ENCODE measurements at regions not wholly inside any gene's neighbourhood (a gene's known extent, or its start where the extent isn't known, plus 50 kb on each side); places are given as distances from the start of the nearest gene placed in this dataset.
A peak's percentile ranks its signal among the peaks of the same experiment; 100 is the strongest.

DNA sequence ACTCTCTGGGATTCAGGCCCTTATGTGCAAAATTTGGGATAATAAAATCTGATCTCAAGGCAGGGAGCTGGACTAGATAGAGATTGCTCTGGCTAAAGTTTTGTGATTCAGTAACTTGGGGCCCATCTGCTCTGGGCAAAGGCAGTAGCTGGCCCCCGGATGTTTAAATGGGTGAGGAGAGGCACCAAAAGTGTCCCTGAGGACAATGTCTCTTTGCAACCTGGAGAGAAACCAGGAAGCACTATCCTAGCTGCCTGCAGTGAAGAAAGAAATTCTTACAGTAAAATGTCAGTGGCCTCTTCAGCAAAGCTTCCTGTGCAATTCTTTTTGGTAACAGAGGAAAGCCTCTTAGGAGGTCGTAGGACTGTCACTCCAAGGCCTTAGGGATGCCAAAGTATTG lies 54.6 kb upstream of the BARX2 start:
- no peak for ATAC-seq
- Mint-ChIP-seq H3K27ac (no peak overlapping the region; the same call in 1 of the 2 replicates), H3K27me3 (ENCODE audit: insufficient read depth, low read depth, poor library complexity) (peaks cover 6% of the 10 kb centered on the region), H3K4me3 (no peak overlapping the region), H3K9me3 (no peaks in the 10 kb centered on the region), H3K4me1 (peaks cover 58% of the 10 kb centered on the region), H3K36me3 (ENCODE audit: low read depth) (no peaks in the 10 kb centered on the region)
- TF ChIP-seq EZH2phosphoT487 (IDR thresholded peaks at IDR 0.05; ENCODE audit: unreplicated experiment) (no peak), ZNF331 (CRISPR knock-in tag; IDR thresholded peaks at IDR 0.05; ENCODE audit: low read depth) (no peak), ZNF114 (CRISPR knock-in tag; IDR thresholded peaks at IDR 0.05) (no peak)
- TF ChIP-seq, protein P1, sequence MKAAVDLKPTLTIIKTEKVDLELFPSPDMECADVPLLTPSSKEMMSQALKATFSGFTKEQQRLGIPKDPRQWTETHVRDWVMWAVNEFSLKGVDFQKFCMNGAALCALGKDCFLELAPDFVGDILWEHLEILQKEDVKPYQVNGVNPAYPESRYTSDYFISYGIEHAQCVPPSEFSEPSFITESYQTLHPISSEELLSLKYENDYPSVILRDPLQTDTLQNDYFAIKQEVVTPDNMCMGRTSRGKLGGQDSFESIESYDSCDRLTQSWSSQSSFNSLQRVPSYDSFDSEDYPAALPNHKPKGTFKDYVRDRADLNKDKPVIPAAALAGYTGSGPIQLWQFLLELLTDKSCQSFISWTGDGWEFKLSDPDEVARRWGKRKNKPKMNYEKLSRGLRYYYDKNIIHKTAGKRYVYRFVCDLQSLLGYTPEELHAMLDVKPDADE (IDR thresholded peaks at IDR 0.05), result no peak
- no peak for DNase-seq (ENCODE audit: low spot score)
- no peaks in the 10 kb centered on the region for H3K27me3 ChIP-seq (ENCODE audit: insufficient read depth)
- H3K27ac ChIP-seq (ENCODE audit: low read depth), result no peak overlapping the region
- no peaks in the 10 kb centered on the region for H3F3A ChIP-seq (replicated peaks; ENCODE audit: low read depth)
- no peak overlapping the region for H3K4me2 ChIP-seq
- H3K79me2 ChIP-seq (replicated peaks; ENCODE audit: insufficient read depth), result no peaks in the 10 kb centered on the region
- H2AFZ ChIP-seq, result peak overlapping the region; percentile 72
- H4K20me1 ChIP-seq (replicated peaks; ENCODE audit: insufficient read depth), result no peaks in the 10 kb centered on the region
- H3K4me1 ChIP-seq (ENCODE audit: insufficient read depth), result peaks cover 21% of the 10 kb centered on the region
- no peaks in the 10 kb centered on the region for H3K9me2 ChIP-seq (ENCODE audit: insufficient read depth)
- H3K36me3 ChIP-seq (ENCODE audit: insufficient read depth), result no peaks in the 10 kb centered on the region
- no peak overlapping the region for H3K4me3 ChIP-seq

DNA sequence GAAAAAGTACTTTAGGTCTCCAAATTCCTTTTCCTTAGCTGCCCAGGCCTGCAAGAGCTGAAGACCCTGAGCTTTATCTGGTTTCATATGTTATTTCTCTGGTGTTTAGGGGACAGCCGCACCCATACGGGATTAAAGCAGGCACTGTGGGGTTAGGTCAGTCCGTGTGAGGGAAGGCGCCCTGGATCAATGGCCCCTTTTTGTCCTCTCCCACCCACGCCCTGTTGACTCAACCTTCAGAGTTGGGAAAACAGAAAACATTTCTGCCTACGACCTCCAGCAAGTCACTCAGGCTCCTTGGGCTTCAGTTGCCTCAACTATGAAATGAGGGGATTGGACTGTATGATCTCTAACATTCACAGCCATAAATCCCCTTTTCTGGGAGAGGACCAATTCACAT lies 55.2 kb upstream of the BARX2 start:
- no peaks in the 10 kb centered on the region for H3F3A ChIP-seq (replicated peaks; ENCODE audit: low read depth)
- no peak for ATAC-seq
- H3K4me3 ChIP-seq, result no peak overlapping the region
- peak overlapping the region; percentile 72 for H2AFZ ChIP-seq
- no peaks in the 10 kb centered on the region for H3K9me2 ChIP-seq (ENCODE audit: insufficient read depth)
- no peak for TF ChIP-seq ZNF114 (CRISPR knock-in tag; IDR thresholded peaks at IDR 0.05)
- no peak for TF ChIP-seq EZH2phosphoT487 (IDR thresholded peaks at IDR 0.05; ENCODE audit: unreplicated experiment)
- TF ChIP-seq, protein P2, sequence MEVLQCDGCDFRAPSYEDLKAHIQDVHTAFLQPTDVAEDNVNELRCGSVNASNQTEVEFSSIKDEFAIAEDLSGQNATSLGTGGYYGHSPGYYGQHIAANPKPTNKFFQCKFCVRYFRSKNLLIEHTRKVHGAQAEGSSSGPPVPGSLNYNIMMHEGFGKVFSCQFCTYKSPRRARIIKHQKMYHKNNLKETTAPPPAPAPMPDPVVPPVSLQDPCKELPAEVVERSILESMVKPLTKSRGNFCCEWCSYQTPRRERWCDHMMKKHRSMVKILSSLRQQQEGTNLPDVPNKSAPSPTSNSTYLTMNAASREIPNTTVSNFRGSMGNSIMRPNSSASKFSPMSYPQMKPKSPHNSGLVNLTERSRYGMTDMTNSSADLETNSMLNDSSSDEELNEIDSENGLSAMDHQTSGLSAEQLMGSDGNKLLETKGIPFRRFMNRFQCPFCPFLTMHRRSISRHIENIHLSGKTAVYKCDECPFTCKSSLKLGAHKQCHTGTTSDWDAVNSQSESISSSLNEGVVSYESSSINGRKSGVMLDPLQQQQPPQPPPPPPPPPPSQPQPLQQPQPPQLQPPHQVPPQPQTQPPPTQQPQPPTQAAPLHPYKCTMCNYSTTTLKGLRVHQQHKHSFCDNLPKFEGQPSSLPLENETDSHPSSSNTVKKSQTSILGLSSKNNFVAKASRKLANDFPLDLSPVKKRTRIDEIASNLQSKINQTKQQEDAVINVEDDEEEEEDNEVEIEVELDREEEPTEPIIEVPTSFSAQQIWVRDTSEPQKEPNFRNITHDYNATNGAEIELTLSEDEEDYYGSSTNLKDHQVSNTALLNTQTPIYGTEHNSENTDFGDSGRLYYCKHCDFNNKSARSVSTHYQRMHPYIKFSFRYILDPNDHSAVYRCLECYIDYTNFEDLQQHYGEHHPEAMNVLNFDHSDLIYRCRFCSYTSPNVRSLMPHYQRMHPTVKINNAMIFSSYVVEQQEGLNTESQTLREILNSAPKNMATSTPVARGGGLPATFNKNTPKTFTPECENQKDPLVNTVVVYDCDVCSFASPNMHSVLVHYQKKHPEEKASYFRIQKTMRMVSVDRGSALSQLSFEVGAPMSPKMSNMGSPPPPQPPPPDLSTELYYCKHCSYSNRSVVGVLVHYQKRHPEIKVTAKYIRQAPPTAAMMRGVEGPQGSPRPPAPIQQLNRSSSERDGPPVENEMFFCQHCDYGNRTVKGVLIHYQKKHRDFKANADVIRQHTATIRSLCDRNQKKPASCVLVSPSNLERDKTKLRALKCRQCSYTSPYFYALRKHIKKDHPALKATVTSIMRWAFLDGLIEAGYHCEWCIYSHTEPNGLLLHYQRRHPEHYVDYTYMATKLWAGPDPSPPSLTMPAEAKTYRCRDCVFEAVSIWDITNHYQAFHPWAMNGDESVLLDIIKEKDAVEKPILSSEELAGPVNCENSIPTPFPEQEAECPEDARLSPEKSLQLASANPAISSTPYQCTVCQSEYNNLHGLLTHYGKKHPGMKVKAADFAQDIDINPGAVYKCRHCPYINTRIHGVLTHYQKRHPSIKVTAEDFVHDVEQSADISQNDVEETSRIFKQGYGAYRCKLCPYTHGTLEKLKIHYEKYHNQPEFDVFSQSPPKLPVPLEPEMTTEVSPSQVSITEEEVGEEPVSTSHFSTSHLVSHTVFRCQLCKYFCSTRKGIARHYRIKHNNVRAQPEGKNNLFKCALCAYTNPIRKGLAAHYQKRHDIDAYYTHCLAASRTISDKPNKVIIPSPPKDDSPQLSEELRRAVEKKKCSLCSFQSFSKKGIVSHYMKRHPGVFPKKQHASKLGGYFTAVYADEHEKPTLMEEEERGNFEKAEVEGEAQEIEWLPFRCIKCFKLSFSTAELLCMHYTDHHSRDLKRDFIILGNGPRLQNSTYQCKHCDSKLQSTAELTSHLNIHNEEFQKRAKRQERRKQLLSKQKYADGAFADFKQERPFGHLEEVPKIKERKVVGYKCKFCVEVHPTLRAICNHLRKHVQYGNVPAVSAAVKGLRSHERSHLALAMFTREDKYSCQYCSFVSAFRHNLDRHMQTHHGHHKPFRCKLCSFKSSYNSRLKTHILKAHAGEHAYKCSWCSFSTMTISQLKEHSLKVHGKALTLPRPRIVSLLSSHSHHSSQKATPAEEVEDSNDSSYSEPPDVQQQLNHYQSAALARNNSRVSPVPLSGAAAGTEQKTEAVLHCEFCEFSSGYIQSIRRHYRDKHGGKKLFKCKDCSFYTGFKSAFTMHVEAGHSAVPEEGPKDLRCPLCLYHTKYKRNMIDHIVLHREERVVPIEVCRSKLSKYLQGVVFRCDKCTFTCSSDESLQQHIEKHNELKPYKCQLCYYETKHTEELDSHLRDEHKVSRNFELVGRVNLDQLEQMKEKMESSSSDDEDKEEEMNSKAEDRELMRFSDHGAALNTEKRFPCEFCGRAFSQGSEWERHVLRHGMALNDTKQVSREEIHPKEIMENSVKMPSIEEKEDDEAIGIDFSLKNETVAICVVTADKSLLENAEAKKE (CRISPR knock-in tag; IDR thresholded peaks at IDR 0.05), result no peak
- TF ChIP-seq ZNF331 (CRISPR knock-in tag; IDR thresholded peaks at IDR 0.05; ENCODE audit: low read depth), result no peak
- H3K36me3 Mint-ChIP-seq (ENCODE audit: low read depth), result no peaks in the 10 kb centered on the region
- peaks cover 64% of the 10 kb centered on the region for H3K4me1 Mint-ChIP-seq
- no peak for DNase-seq (ENCODE audit: low spot score)
- no peaks in the 10 kb centered on the region for H4K20me1 ChIP-seq (replicated peaks; ENCODE audit: insufficient read depth)
- no peak overlapping the region for H3K27ac Mint-ChIP-seq
- H3K4me2 ChIP-seq, result no peak overlapping the region
- H3K9me3 Mint-ChIP-seq, result no peaks in the 10 kb centered on the region
- H3K36me3 ChIP-seq (ENCODE audit: insufficient read depth), result no peaks in the 10 kb centered on the region
- H3K27ac ChIP-seq (ENCODE audit: low read depth), result no peak overlapping the region
- H3K79me2 ChIP-seq (replicated peaks; ENCODE audit: insufficient read depth), result no peaks in the 10 kb centered on the region
- H3K27me3 ChIP-seq (ENCODE audit: insufficient read depth), result no peaks in the 10 kb centered on the region
- no peak overlapping the region for H3K4me3 Mint-ChIP-seq
- peaks cover 6% of the 10 kb centered on the region for H3K27me3 Mint-ChIP-seq (ENCODE audit: insufficient read depth, low read depth, poor library complexity)
- peaks cover 21% of the 10 kb centered on the region for H3K4me1 ChIP-seq (ENCODE audit: insufficient read depth)

Data from GM23338 (cell line).